Smooth muscle cell (in vitro differentiated cells): ENCODE measurements at regions not wholly inside any gene's neighbourhood (a gene's known extent, or its start where the extent isn't known, plus 50 kb on each side); places are given as distances from the start of the nearest gene placed in this dataset.

Source experiments
- DNase-seq: peaks from one replicate; lab custom pipeline; 2025; ENCODE audit not compliant: unreplicated experiment; lab: John Stamatoyannopoulos, UW
- H2AFZ ChIP-seq: fragments of 200-600 bp; sonication (generic); 2 replicates; pipeline ENCODE4 v1.6.0; 2016; ENCODE audit warnings: antibody characterized with exemption, low read depth, mild to moderate bottlenecking
- H3F3A ChIP-seq: fragments of 200-600 bp; sonication (generic); 2 replicates; pipeline ENCODE4 v1.6.0; 2017; ENCODE audit warnings: antibody characterized with exemption, low read depth
- H3K27ac ChIP-seq: fragments of 200-600 bp; sonication (generic); 2 replicates; pipeline ENCODE4 v1.5.1; 2016; ENCODE audit warnings: low read depth, mild to moderate bottlenecking
- H3K27me3 ChIP-seq: fragments of 200-600 bp; sonication (generic); 2 replicates; pipeline ENCODE4 v1.6.1; 2016; ENCODE audit warnings: low read depth, mild to moderate bottlenecking
- H3K36me3 ChIP-seq: fragments of 200-600 bp; sonication (generic); 2 replicates; pipeline ENCODE4 v1.5.1; 2016; ENCODE audit warnings: low read depth
- H3K4me1 ChIP-seq: fragments of 200-600 bp; sonication (generic); 2 replicates; pipeline ENCODE4 v1.5.1; 2016; ENCODE audit warnings: low read depth
- H3K4me2 ChIP-seq: fragments of 200-600 bp; sonication (generic); 2 replicates; pipeline ENCODE4 v1.6.0; 2016; ENCODE audit warnings: mild to moderate bottlenecking
- H3K4me3 ChIP-seq: fragments of 200-600 bp; sonication (generic); 2 replicates; pipeline ENCODE4 v1.5.1; 2016; ENCODE audit warnings: mild to moderate bottlenecking
- H3K79me2 ChIP-seq: fragments of 200-600 bp; sonication (generic); 2 replicates; pipeline ENCODE4 v1.6.0; 2016; ENCODE audit warnings: low read depth, mild to moderate bottlenecking
- H3K9ac ChIP-seq: fragments of 200-600 bp; sonication (generic); 2 replicates; pipeline ENCODE4 v1.6.0; 2016; ENCODE audit warnings: low read depth
- H3K9me3 ChIP-seq: fragments of 200-600 bp; sonication (generic); replicated peaks from 2 replicates; pipeline ENCODE4 v1.5.1; 2016; ENCODE audit warnings: low read depth
- H4K20me1 ChIP-seq: fragments of 200-600 bp; sonication (generic); 2 replicates; pipeline ENCODE4 v1.6.0; 2016; ENCODE audit warnings: low read depth
- CTCF ChIP-seq: fragments of 200-600 bp; sonication (generic); IDR thresholded peaks from 2 replicates; pipeline ENCODE4 v1.5.1; 2017; ENCODE audit warnings: borderline replicate concordance, mild to moderate bottlenecking, antibody characterized with exemption; ENCODE audit not compliant: insufficient read depth, poor library complexity, severe bottlenecking
- WGBS: methylation state at CpG from one replicate; pipeline ENCODE4 v1.1.7; 2016; ENCODE audit warnings: low lambda C conversion rate; 5-methylcytosine and 5-hydroxymethylcytosine counted together

GRCh38 chr1:172834609-172835008 is 175.7 kb downstream of the FASLG start:
- H4K20me1 ChIP-seq: no peaks in the 10 kb centered on the region
- H3K4me1 ChIP-seq: no peaks in the 10 kb centered on the region
- no peaks in the 10 kb centered on the region for H3F3A ChIP-seq
- no peak for DNase-seq
- no peak overlapping the region for H2AFZ ChIP-seq
- H3K4me3 ChIP-seq: no peak overlapping the region
- TF ChIP-seq CTCF: no peak
- H3K9ac ChIP-seq: no peak overlapping the region
- no peaks in the 10 kb centered on the region for H3K27me3 ChIP-seq
- H3K4me2 ChIP-seq: no peak overlapping the region
- no peaks in the 10 kb centered on the region for H3K79me2 ChIP-seq
- no peak overlapping the region for H3K27ac ChIP-seq
- H3K9me3 ChIP-seq: no peaks in the 10 kb centered on the region
- 88% methylated on average over 5 of the region's 5 CpGs for WGBS
- no peaks in the 10 kb centered on the region for H3K36me3 ChIP-seq

- Histone ChIP-seq H3K4me1 (no peaks in the 10 kb centered on the region), H3K79me2 (no peaks in the 10 kb centered on the region), H4K20me1 (no peaks in the 10 kb centered on the region), H3F3A (no peaks in the 10 kb centered on the region), H3K27ac (no peak overlapping the region), H3K36me3 (no peaks in the 10 kb centered on the region), H3K9ac (no peak overlapping the region), H2AFZ (no peak overlapping the region), H3K27me3 (no peaks in the 10 kb centered on the region), H3K9me3 (no peaks in the 10 kb centered on the region), H3K4me2 (no peak overlapping the region), H3K4me3 (no peak overlapping the region)
- 96% methylated on average over 2 of the region's 2 CpGs for WGBS
- no peak for TF ChIP-seq CTCF
- DNase-seq: no peak
Measured at GRCh38 chr1:172835834-172836233, 176.9 kb downstream of the FASLG start.

GRCh38 chr1:172837816-172838679 is 179.1 kb downstream of the FASLG start:
- H3K36me3 ChIP-seq: no peaks in the 10 kb centered on the region
- H3K4me2 ChIP-seq: no peak overlapping the region
- H3F3A ChIP-seq: no peaks in the 10 kb centered on the region
- no peak overlapping the region for H3K27ac ChIP-seq
- peaks cover under 1% of the 10 kb centered on the region for H3K4me1 ChIP-seq
- no peak overlapping the region for H3K9ac ChIP-seq
- H3K4me3 ChIP-seq: no peak overlapping the region
- H3K9me3 ChIP-seq: no peaks in the 10 kb centered on the region
- no peak for TF ChIP-seq CTCF
- no peak for DNase-seq
- H4K20me1 ChIP-seq: no peaks in the 10 kb centered on the region
- WGBS: 73% methylated on average over 6 of the region's 6 CpGs
- H3K79me2 ChIP-seq: no peaks in the 10 kb centered on the region
- H2AFZ ChIP-seq: no peak overlapping the region
- no peaks in the 10 kb centered on the region for H3K27me3 ChIP-seq
